ENCODE measurements at regions not wholly inside any gene's neighbourhood (a gene's known extent, or its start where the extent isn't known, plus 50 kb on each side); places are given as distances from the start of the nearest gene placed in this dataset.

DNA sequence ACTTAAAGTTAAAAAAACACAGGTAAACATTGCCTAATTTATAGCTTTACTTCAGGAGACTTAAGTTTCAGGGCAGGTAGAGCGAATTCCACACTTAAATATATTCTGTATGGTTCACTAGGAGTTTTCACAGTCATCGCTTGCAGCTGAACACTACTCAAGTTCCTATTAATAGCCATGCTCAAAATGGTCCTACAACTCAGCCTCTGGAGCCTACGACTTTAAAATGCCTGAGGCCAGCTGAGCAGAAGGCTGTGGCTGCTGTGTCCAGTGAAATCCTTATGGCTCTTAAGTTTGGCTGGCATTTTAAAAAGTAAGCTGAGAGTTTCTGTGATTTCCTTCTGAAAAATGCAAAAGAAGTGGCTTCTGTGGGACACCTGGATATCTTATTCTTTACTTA lies 105.4 kb upstream of the GLI3 start:
- H3K4me3 ChIP-seq (ENCODE audit: low read depth, poor library complexity, severe bottlenecking): no peak overlapping the region
- WGBS, 2 donors: 78 to 87% methylated on average over 3 of the region's 3 CpGs
- no peak for DNase-seq (ENCODE audit: low spot score in 2 of 2)
- TF ChIP-seq, protein P1, sequence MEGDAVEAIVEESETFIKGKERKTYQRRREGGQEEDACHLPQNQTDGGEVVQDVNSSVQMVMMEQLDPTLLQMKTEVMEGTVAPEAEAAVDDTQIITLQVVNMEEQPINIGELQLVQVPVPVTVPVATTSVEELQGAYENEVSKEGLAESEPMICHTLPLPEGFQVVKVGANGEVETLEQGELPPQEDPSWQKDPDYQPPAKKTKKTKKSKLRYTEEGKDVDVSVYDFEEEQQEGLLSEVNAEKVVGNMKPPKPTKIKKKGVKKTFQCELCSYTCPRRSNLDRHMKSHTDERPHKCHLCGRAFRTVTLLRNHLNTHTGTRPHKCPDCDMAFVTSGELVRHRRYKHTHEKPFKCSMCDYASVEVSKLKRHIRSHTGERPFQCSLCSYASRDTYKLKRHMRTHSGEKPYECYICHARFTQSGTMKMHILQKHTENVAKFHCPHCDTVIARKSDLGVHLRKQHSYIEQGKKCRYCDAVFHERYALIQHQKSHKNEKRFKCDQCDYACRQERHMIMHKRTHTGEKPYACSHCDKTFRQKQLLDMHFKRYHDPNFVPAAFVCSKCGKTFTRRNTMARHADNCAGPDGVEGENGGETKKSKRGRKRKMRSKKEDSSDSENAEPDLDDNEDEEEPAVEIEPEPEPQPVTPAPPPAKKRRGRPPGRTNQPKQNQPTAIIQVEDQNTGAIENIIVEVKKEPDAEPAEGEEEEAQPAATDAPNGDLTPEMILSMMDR (IDR thresholded peaks at IDR 0.05): no peak
- no peak for TF ChIP-seq POLR2A (IDR thresholded peaks at IDR 0.05)
- intact Hi-C loops (cut with DNase I; ENCODE audit: low total_unique reads): no loop called here

DNA sequence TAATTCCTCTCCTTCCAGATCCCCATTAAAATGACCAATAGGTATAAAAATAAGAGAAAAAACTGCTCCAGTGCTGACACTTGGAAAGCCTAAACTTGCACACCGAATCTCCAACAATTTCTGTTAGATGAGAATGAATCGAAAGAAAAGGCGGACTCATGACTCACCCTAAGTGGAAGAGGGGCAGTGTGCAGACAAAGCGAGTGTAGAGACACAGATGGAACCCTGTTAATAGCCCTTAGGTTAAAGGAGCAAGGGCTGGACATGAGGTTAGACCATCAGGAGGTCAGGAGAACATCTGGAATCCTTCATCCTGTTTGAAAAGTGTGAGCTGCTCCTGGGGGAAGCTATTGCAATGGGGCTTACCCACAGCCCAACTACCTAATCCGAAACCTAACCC lies 103.4 kb upstream of the GLI3 start:
- H3K4me3 ChIP-seq (ENCODE audit: low read depth, poor library complexity, severe bottlenecking): no peak overlapping the region
- intact Hi-C loops (cut with DNase I; ENCODE audit: low total_unique reads): no loop called here
- no peak for TF ChIP-seq POLR2A (IDR thresholded peaks at IDR 0.05)
- TF ChIP-seq, protein P1 (IDR thresholded peaks at IDR 0.05): no peak
- WGBS, 2 donors: 91 to 94% methylated on average over 5 of the region's 5 CpGs
- DNase-seq (ENCODE audit: low spot score in 2 of 2): no peak

DNA sequence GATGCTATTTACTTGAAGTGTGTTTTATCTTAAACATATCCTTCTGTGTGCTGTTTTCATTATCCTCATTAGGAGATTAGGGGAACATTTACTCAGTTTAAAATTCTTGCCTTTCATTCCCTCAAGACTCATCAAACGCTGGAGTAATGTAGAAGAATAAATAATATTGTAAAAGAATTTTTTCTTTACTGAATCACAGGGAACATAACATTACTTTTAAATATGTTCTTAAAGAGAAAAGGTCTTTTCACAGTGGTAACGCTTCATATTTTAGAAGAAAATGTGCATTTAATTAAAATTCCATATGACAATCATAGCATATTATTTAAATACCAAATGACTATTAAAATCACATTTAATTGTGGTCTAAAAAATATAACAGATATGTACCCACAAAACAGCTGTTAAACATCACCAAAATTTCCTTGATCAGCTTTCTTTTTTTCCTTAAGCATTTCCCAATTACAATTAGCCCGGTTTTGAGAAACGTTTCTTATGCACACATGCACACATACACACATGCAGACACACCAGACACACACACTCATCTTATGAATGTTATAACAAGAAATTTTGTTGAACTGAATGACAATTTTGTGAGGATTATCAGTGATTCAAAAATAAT lies 102.0 kb upstream of the GLI3 start:
- no peak for DNase-seq (ENCODE audit: low spot score in 2 of 2)
- intact Hi-C loops (cut with DNase I; ENCODE audit: low total_unique reads): no loop called here
- H3K4me3 ChIP-seq (ENCODE audit: low read depth, poor library complexity, severe bottlenecking): no peak overlapping the region
- 57 to 60% methylated on average over 4 of the region's 4 CpGs for WGBS, 2 donors
- no peak for TF ChIP-seq POLR2A (IDR thresholded peaks at IDR 0.05)
- TF ChIP-seq, protein P1 (IDR thresholded peaks at IDR 0.05): no peak

DNA sequence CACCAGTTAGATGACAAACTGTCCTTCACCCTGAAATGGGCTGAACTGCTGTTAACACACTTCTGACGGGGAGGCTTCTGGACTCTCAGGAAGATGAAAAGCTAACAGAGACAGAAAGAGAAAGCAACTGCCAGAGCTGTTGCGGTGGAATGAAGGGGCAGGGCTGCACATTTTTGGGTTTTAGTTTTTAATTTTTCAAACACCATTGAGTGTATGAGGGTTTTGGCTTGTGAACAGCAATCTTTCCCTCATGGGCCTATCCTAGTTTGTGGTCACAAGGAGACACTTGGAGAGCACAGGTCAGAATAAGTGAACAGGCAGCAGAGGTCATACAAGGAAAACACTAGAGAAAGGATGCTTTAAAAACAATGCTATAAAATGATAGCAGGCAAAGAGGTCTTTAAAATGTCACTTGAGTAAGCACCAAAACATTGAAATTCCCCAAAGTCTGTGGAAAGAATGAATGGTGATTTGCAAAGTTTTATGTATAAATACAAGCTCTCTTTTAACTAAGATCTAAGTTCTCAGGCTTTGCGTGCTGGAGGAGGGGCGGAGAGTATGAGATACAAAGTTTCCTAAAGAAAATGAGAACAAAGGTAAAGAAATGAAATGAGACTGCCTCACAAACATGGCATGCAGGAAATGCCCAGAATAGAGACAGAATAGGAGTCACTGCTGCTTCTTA lies 101.4 kb upstream of the GLI3 start:
- 57 to 69% methylated on average over 4 of the region's 4 CpGs for WGBS, 2 donors
- H3K4me3 ChIP-seq (ENCODE audit: low read depth, poor library complexity, severe bottlenecking): no peak overlapping the region
- intact Hi-C loops (cut with DNase I; ENCODE audit: low total_unique reads): no loop called here
- TF ChIP-seq POLR2A (IDR thresholded peaks at IDR 0.05): no peak
- TF ChIP-seq, protein P1 (IDR thresholded peaks at IDR 0.05): no peak
- no peak for DNase-seq (ENCODE audit: low spot score in 2 of 2)

DNA sequence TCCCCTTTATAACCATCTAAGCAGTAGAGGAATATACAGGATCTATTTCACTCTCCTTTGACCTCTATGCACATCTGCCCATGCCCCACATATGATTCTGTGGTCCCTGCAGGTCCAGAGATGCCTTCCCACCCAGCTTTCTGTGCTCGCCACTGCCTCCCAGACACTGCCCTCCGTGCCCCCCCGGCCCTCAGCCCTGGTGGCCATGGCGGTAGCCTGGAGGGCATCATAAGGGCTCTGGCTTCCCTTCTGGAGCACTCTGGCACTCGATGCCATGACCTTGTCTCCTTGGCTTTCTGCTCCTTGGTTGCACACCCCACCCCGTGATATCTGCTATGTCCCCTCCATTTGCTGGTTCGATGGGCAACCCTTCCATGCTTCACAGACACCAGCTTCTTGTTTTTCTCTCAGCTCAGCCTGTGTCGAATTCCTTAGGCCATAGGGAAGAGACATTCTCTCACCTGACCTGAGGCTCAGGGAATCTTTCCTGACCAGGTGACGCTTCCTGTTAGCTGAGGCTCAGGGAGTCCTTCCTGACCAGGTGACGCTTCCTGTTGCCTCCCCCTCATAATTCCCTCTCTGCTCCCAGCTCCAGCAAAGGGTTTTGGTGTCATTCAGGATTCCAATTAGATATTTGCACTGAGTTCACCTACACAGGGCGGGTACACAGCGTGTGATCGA lies 100.4 kb upstream of the GLI3 start:
- no peak for DNase-seq (ENCODE audit: low spot score in 2 of 2)
- TF ChIP-seq, protein P1 (IDR thresholded peaks at IDR 0.05): no peak
- no peak for TF ChIP-seq POLR2A (IDR thresholded peaks at IDR 0.05)
- H3K4me3 ChIP-seq (ENCODE audit: low read depth, poor library complexity, severe bottlenecking): no peak overlapping the region
- intact Hi-C loops (cut with DNase I; ENCODE audit: low total_unique reads): no loop called here
- 88 to 93% methylated on average over 13 of the region's 13 CpGs for WGBS, 2 donors
